ENCODE measurements at regions not wholly inside any gene's neighbourhood (a gene's known extent, or its start where the extent isn't known, plus 50 kb on each side); places are given as distances from the start of the nearest gene placed in this dataset.

- dilution Hi-C loops (cut with MboI; ENCODE audit: extremely low pct_ligation_motif_present, low sequenced_read_pairs) (no loop called here), intact Hi-C loops (cut with micrococcal nuclease) (no loop called here)
- POLR2A ChIA-PET = no interaction called here
- no peak overlapping the region for H2AFZ ChIP-seq (ENCODE audit: low read depth, low read length)
- no peaks in the 10 kb centered on the region for H3K36me3 ChIP-seq (ENCODE audit: control insufficient read depth in 2 of 2, extremely low read depth in 1 of 2, insufficient read depth in 2 of 2, low read length in 2 of 2)
- H4K20me1 ChIP-seq (replicated peaks; ENCODE audit: control insufficient read depth, extremely low read depth, insufficient read depth, low read length) = no peaks in the 10 kb centered on the region
- H3K9me3 ChIP-seq (replicated peaks; ENCODE audit: control insufficient read depth, insufficient read depth, low read length) = no peaks in the 10 kb centered on the region
- no peaks in the 10 kb centered on the region for H3K79me2 ChIP-seq (ENCODE audit: control insufficient read depth, insufficient read depth, low read length)
- peaks cover 0 to 9% of the 10 kb centered on the region in 2 experiments for H3K27me3 ChIP-seq (ENCODE audit: control insufficient read depth in 2 of 2, insufficient read depth in 2 of 2, low read length in 2 of 2)
- no peaks in the 10 kb centered on the region for H3K4me1 ChIP-seq (ENCODE audit: control insufficient read depth, extremely low read depth, insufficient read depth, low read length)
- no peak for FAIRE-seq
- no peak overlapping the region for H3K4me2 ChIP-seq (ENCODE audit: insufficient read depth, low read length)
- DNase-seq (ENCODE audit: low read depth, low spot score) = no peak
- H3K9me1 ChIP-seq (replicated peaks; ENCODE audit: control insufficient read depth, extremely low read depth, insufficient read depth, low read length) = no peaks in the 10 kb centered on the region
- H3K4me3 ChIP-seq (replicated peaks in 1 of 3; ENCODE audit: insufficient read depth in 1 of 3, low read depth in 1 of 3, low read length in 3 of 3) = no peak overlapping the region
- no peak overlapping the region for H3K27ac ChIP-seq (ENCODE audit: insufficient read depth, low read depth, low read length)
- TF ChIP-seq POLR2AphosphoS5 (IDR thresholded peaks at IDR 0.05; ENCODE audit: insufficient read depth, low read depth, low read length) (no peak), FOS (IDR thresholded peaks at IDR 0.05; ENCODE audit: borderline replicate concordance, insufficient read depth, low read length) (no peak), JUN (IDR thresholded peaks at IDR 0.05; ENCODE audit: borderline replicate concordance, insufficient read depth, insufficient read length, low read depth) (no peak), POLR2A (IDR thresholded peaks at IDR 0.05; ENCODE audit: low read depth, low read length) (no peak), MAX (IDR thresholded peaks at IDR 0.05; ENCODE audit: insufficient read depth, insufficient read length) (no peak), MYC (IDR thresholded peaks at IDR 0.05; ENCODE audit: low read depth, low read length) (no peak), GATA2 (IDR thresholded peaks at IDR 0.05; ENCODE audit: insufficient read depth, insufficient read length, low read depth, low read length) (no peak), CTCF (IDR thresholded peaks at IDR 0.05; ENCODE audit: extremely low read depth in 1 of 2, insufficient read depth in 1 of 2, low read depth in 1 of 2, low read length in 2 of 2) (no peak), EZH2 (IDR thresholded peaks at IDR 0.05; ENCODE audit: borderline replicate concordance, low read depth, low read length, severe bottlenecking) (no peak)
- no TSS peak for BruUV-seq (replicated peaks)
- H3K9ac ChIP-seq (replicated peaks; ENCODE audit: extremely low read depth, insufficient read depth, low read length) = no peak overlapping the region
- CTCF ChIA-PET = no interaction called here
Measured at GRCh38 chr20:23217023-23217422, 130.9 kb upstream of the CD93 start.

Measured in endothelial cell of umbilical vein (primary cell).